ENCODE measurements at regions not wholly inside any gene's neighbourhood (a gene's known extent, or its start where the extent isn't known, plus 50 kb on each side); places are given as distances from the start of the nearest gene placed in this dataset.
"Not testable (repeated sequence)": the region's sequence is repeated elsewhere in the genome, so short reads cannot be mapped to it uniquely, and the experiment has no call there.

DNA sequence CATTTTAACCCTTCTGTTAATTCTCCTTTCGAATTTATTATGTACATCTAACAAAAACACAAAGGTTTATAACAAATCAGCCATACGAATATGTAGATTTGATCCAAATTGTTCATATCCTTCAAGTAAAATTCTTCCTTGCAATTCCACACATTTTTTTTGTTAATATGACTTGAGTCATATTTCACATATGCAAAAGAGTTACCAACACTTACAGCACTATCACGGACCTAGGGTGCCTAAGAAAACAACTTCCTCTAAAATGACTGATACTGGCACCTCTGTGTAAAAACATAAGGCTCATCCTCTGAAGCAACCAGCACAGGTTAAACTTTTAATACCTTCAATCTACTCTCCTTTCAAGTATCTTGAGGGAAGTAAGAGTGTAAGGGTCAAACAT lies 451.8 kb downstream of the SEMA3D start:
- ChIA-PET CTCF (no interaction called here), POLR2A (no interaction called here)
- Histone ChIP-seq H3K4me3 (ENCODE audit: low read depth, low read length) (no peak overlapping the region), H3K27ac (ENCODE audit: low read depth, low read length) (no peak overlapping the region), H3K9me3 (ENCODE audit: control insufficient read depth, insufficient read depth, low read length) (no peaks in the 10 kb centered on the region), H3K27me3 (ENCODE audit: control insufficient read depth, insufficient read depth, low read length) (no peaks in the 10 kb centered on the region)
- no peak for DNase-seq (ENCODE audit: low read depth, low spot score)
- TF ChIP-seq CTCF (IDR thresholded peaks at IDR 0.05; ENCODE audit: low read depth, low read length): no peak

DNA sequence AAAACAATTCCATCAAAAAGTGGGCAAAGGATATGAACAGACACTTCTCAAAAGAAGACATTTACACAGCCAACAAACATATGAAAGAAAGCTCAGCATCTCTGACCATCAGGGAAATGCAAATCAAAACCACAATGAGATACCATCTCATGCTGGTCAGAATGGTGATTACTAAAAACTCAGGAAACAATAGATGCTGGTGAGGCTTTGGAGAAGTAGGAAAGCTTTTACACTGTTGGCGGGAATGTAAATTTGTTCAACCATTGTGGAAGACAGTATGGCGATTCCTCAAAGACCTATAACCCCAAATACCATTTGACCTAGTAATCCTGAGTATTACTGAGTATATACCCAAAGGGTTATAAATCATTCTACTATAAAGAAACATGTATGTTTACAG lies 452.9 kb downstream of the SEMA3D start:
- H3K9me3 ChIP-seq (ENCODE audit: control insufficient read depth, insufficient read depth, low read length); DNase-seq (ENCODE audit: low read depth, low spot score); H3K27ac ChIP-seq (ENCODE audit: low read depth, low read length); H3K4me3 ChIP-seq (ENCODE audit: low read depth, low read length); CTCF ChIA-PET; POLR2A ChIA-PET; H3K27me3 ChIP-seq (ENCODE audit: control insufficient read depth, insufficient read depth, low read length): not testable (repeated sequence)

GRCh38 chr7:84730864-84731263 lies 456.0 kb downstream of the SEMA3D start:
- CTCF ChIA-PET: not testable (repeated sequence)

DNA sequence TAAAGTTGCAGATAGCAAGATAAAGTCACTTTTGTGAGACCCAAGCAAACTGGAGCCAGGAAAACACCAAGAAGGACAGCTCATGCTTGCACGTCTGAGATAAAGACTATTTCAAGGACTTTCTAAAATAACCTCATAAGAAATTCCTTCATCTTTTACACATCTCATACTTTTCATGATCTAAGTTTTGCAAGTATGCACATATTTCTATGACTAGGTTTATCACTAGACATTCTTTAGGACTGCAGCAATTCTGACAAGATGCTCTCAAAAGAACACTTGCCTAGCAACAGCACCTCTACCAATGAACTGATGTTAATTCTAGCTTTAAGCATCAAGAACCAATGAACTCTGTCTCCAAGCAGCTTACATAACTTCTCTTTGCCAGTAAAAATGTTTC lies 457.6 kb downstream of the SEMA3D start:
- Histone ChIP-seq H3K9me3 (ENCODE audit: control insufficient read depth, insufficient read depth, low read length) (no peaks in the 10 kb centered on the region), H3K27ac (ENCODE audit: low read depth, low read length) (no peak overlapping the region), H3K27me3 (ENCODE audit: control insufficient read depth, insufficient read depth, low read length) (no peaks in the 10 kb centered on the region), H3K4me3 (ENCODE audit: low read depth, low read length) (no peak overlapping the region)
- DNase-seq (ENCODE audit: low read depth, low spot score): peak; percentile 24
- no peak for TF ChIP-seq CTCF (IDR thresholded peaks at IDR 0.05; ENCODE audit: low read depth, low read length)
- CTCF ChIA-PET: no interaction called here
- POLR2A ChIA-PET: no interaction called here

More at GRCh38 chr7:84730864-84731263, 456.0 kb downstream of the SEMA3D start:
- DNase-seq (ENCODE audit: low read depth, low spot score); H3K27me3 ChIP-seq (ENCODE audit: control insufficient read depth, insufficient read depth, low read length); H3K27ac ChIP-seq (ENCODE audit: low read depth, low read length); POLR2A ChIA-PET; H3K9me3 ChIP-seq (ENCODE audit: control insufficient read depth, insufficient read depth, low read length); H3K4me3 ChIP-seq (ENCODE audit: low read depth, low read length): not testable (repeated sequence)

GRCh38 chr7:84722734-84723133 lies 464.1 kb downstream of the SEMA3D start:
- H3K27me3 ChIP-seq (ENCODE audit: control insufficient read depth, insufficient read depth, low read length): no peaks in the 10 kb centered on the region
- no peak overlapping the region for H3K4me3 ChIP-seq (ENCODE audit: low read depth, low read length)
- H3K9me3 ChIP-seq (ENCODE audit: control insufficient read depth, insufficient read depth, low read length): no peaks in the 10 kb centered on the region; the same call in 1 of the 2 replicates
- CTCF ChIA-PET: no interaction called here
- POLR2A ChIA-PET: no interaction called here
- H3K27ac ChIP-seq (ENCODE audit: low read depth, low read length): no peak overlapping the region
- TF ChIP-seq CTCF (IDR thresholded peaks at IDR 0.05; ENCODE audit: low read depth, low read length): no peak
- DNase-seq (ENCODE audit: low read depth, low spot score): no peak

DNA sequence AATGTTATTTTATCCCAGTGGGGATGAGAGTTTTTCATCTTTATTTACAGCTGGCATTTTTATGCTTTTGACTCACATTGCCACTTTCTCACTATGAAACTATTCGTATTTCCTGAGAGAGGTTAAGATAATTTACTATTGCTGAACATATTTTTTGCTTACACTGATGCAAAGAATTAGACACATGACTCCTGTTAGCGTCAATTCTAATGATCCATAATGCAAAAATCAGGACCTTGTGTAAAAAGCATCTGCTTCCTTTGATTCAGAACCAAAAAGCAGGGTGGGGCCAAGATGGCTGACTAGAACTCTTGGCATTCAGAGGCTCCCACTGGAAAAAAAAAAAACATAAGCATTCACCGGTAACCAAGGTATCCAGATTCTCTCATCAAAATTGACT lies 464.8 kb downstream of the SEMA3D start:
- no peaks in the 10 kb centered on the region for H3K27me3 ChIP-seq (ENCODE audit: control insufficient read depth, insufficient read depth, low read length)
- no peak for TF ChIP-seq CTCF (IDR thresholded peaks at IDR 0.05; ENCODE audit: low read depth, low read length)
- H3K27ac ChIP-seq (ENCODE audit: low read depth, low read length): no peak overlapping the region
- CTCF ChIA-PET: no interaction called here
- no peak for DNase-seq (ENCODE audit: low read depth, low spot score)
- no peak overlapping the region for H3K4me3 ChIP-seq (ENCODE audit: low read depth, low read length)
- H3K9me3 ChIP-seq (ENCODE audit: control insufficient read depth, insufficient read depth, low read length): no peaks in the 10 kb centered on the region; the same call in 1 of the 2 replicates
- POLR2A ChIA-PET: no interaction called here

Data from AG04450 (cell line).